HAP-1 (cell line): ENCODE measurements at regions not wholly inside any gene's neighbourhood (a gene's known extent, or its start where the extent isn't known, plus 50 kb on each side); places are given as distances from the start of the nearest gene placed in this dataset.
"Not testable (repeated sequence)": the region's sequence is repeated elsewhere in the genome, so short reads cannot be mapped to it uniquely, and the experiment has no call there.

ENCODE experiments used
- DNase-seq, 2 experiments: peaks; one replicate each; pipeline ENCODE4 v3.0.0-alpha.2; 2016 to 2020; ENCODE audit warnings: low spot score in 2 of 2
- H3K27me3 ChIP-seq: fragments of 250-450 bp; sonication (Bioruptor Pico); 2 replicates; pipeline ENCODE4 v1.5.1; 2020; ENCODE audit warnings: low read depth, mild to moderate bottlenecking, moderate library complexity
- H3K36me3 ChIP-seq: fragments of 250-450 bp; sonication (Bioruptor Pico); replicated peaks from 2 replicates; pipeline ENCODE4 v1.5.1; 2020; ENCODE audit warnings: mild to moderate bottlenecking
- H3K4me1 ChIP-seq: fragments of 250-450 bp; sonication (Bioruptor Pico); 2 replicates; pipeline ENCODE4 v1.5.1; 2020; ENCODE audit warnings: mild to moderate bottlenecking
- H3K4me3 ChIP-seq: fragments of 250-450 bp; sonication (Bioruptor Pico); 2 replicates; pipeline ENCODE4 v1.5.1; 2020; ENCODE audit warnings: mild to moderate bottlenecking, moderate library complexity
- H3K9me3 ChIP-seq: fragments of 250-450 bp; sonication (Bioruptor Pico); 2 replicates; pipeline ENCODE4 v1.5.1; 2020; ENCODE audit warnings: mild to moderate bottlenecking, moderate library complexity
- in situ Hi-C: fragments of 300-500 bp; cut with MboI; formaldehyde crosslinking; loops from 3 replicates; pipeline ENCODE4 v1.14.3; 2020; ENCODE audit warnings: low sequenced_read_pairs, inconsistent platforms, mixed read lengths

- Histone ChIP-seq H3K36me3 (no peaks in the 10 kb centered on the region), H3K27me3 (no peaks in the 10 kb centered on the region), H3K4me1 (no peaks in the 10 kb centered on the region), H3K9me3 (no peaks in the 10 kb centered on the region), H3K4me3 (no peak overlapping the region)
- in situ Hi-C loops: no loop called here
- no peak for DNase-seq
These were observed 122.3 kb upstream of the KIF2A start for GRCh38 chr5:62183727-62184126.

- in situ Hi-C loops: no loop called here
- Histone ChIP-seq H3K36me3 (no peaks in the 10 kb centered on the region), H3K4me1 (no peaks in the 10 kb centered on the region), H3K4me3 (no peak overlapping the region), H3K9me3 (no peaks in the 10 kb centered on the region), H3K27me3 (no peaks in the 10 kb centered on the region)
- no peak for DNase-seq
These were observed 121.6 kb upstream of the KIF2A start for GRCh38 chr5:62184444-62184843.

DNA sequence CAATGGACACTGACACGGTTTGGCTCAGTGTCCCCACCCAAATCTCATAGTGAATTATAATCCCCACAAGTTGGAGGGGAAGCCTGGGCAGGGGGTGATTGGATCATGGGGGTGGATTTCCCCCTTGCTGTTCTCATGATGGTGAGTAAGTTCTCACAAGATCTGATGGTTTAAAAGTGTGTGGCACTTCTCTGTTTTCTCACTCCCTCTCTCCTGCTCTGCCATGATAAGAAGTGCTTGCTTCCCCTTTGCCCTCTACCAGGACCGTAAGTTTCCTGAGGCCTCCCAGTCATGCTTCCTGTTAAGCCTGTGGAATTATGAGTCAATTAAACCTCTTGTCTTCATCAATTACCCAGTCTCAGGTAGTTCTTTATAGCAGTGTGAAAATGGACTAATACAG lies 115.8 kb upstream of the KIF2A start:
- no peak for DNase-seq
- Histone ChIP-seq H3K36me3 (no peaks in the 10 kb centered on the region), H3K4me3 (no peak overlapping the region), H3K27me3 (no peaks in the 10 kb centered on the region), H3K9me3 (no peaks in the 10 kb centered on the region), H3K4me1 (no peaks in the 10 kb centered on the region)
- in situ Hi-C loops: no loop called here

DNA sequence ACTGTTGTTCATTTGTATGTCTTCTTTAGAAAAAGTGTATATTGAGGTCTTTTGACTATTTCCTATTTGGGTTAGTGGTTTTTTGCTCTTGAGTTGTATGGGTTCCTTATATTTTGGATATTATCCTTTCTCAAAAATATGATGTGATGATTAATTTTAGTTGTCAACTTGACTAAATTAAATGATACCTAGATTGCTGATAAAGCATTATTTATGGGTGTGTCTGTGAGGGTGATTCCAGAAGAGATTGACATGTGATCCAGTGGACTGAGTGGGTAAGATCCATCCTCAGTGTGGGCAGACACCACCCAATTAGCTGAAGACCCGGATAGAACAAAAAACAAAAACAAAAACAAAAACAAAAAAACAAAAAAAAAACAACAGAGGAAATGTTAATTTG lies 115.1 kb upstream of the KIF2A start:
- H3K9me3 ChIP-seq: no peaks in the 10 kb centered on the region
- in situ Hi-C loops: no loop called here
- H3K36me3 ChIP-seq: no peaks in the 10 kb centered on the region
- H3K27me3 ChIP-seq: no peaks in the 10 kb centered on the region
- no peak for DNase-seq
- no peaks in the 10 kb centered on the region for H3K4me1 ChIP-seq
- no peak overlapping the region for H3K4me3 ChIP-seq

GRCh38 chr5:62192958-62193357 lies 113.0 kb upstream of the KIF2A start:
- in situ Hi-C loops: no loop called here
- H3K4me3 ChIP-seq: no peak overlapping the region
- no peaks in the 10 kb centered on the region for H3K4me1 ChIP-seq
- H3K9me3 ChIP-seq: no peaks in the 10 kb centered on the region
- no peak for DNase-seq
- H3K27me3 ChIP-seq: no peaks in the 10 kb centered on the region
- no peaks in the 10 kb centered on the region for H3K36me3 ChIP-seq

- H3K9me3 ChIP-seq, DNase-seq, H3K4me1 ChIP-seq, H3K36me3 ChIP-seq, H3K4me3 ChIP-seq, in situ Hi-C loops, H3K27me3 ChIP-seq: not testable (repeated sequence)
These were observed 109.5 kb upstream of the KIF2A start for GRCh38 chr5:62196532-62196931.

- H3K36me3 ChIP-seq: no peaks in the 10 kb centered on the region
- no peak for DNase-seq
- no peaks in the 10 kb centered on the region for H3K4me1 ChIP-seq
- H3K27me3 ChIP-seq: no peaks in the 10 kb centered on the region
- no peak overlapping the region for H3K4me3 ChIP-seq
- in situ Hi-C loops: no loop called here
- H3K9me3 ChIP-seq: no peaks in the 10 kb centered on the region
These were observed 108.3 kb upstream of the KIF2A start for GRCh38 chr5:62197697-62198096.

GRCh38 chr5:62198421-62198820 lies 107.6 kb upstream of the KIF2A start:
- in situ Hi-C loops: no loop called here
- H3K9me3 ChIP-seq: no peaks in the 10 kb centered on the region
- no peaks in the 10 kb centered on the region for H3K4me1 ChIP-seq
- H3K36me3 ChIP-seq: no peaks in the 10 kb centered on the region
- no peaks in the 10 kb centered on the region for H3K27me3 ChIP-seq
- no peak for DNase-seq
- no peak overlapping the region for H3K4me3 ChIP-seq

- Histone ChIP-seq H3K27me3 (no peaks in the 10 kb centered on the region), H3K4me3 (no peak overlapping the region), H3K9me3 (no peaks in the 10 kb centered on the region), H3K36me3 (no peaks in the 10 kb centered on the region), H3K4me1 (no peaks in the 10 kb centered on the region)
- in situ Hi-C loops: no loop called here
- DNase-seq: no peak
These were observed 106.0 kb upstream of the KIF2A start for GRCh38 chr5:62199792-62200716.

DNA sequence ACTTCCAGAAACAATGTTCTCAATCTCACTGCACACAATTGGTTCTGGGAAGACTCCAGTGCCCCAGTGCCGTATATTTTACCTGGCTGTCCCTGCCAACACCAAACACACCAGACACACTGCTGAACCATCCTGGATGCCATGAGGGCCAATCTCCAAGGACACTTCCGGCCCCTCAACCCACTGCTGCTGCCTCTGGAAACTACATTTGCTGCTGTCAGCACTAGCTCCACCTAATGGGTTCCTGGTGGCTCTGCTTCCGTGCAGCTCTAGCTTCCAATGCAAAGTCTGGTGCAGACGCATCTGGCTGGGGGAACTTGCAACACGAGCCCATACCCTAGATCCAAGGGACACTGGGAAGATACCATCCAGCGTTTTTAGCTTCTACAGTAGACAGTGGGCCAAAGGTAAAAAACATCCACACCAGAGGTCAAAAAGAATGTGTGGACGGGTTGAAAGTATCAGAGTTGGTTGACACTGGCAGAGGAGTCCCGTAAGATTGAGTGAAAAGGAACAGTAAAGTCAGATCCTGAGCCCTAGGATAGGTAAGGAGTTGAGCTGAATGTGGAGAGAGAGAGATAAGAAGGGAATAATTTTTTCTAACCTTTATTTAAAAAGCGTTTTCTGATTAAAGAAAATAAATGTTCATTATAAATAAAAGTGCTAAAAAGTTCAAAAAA lies 99.7 kb upstream of the KIF2A start:
- H3K36me3 ChIP-seq: no peaks in the 10 kb centered on the region
- no peaks in the 10 kb centered on the region for H3K9me3 ChIP-seq
- DNase-seq: peak in 1 of 2 experiments; percentile 40
- no peaks in the 10 kb centered on the region for H3K4me1 ChIP-seq
- in situ Hi-C loops: no loop called here
- no peaks in the 10 kb centered on the region for H3K27me3 ChIP-seq
- H3K4me3 ChIP-seq: no peak overlapping the region

DNA sequence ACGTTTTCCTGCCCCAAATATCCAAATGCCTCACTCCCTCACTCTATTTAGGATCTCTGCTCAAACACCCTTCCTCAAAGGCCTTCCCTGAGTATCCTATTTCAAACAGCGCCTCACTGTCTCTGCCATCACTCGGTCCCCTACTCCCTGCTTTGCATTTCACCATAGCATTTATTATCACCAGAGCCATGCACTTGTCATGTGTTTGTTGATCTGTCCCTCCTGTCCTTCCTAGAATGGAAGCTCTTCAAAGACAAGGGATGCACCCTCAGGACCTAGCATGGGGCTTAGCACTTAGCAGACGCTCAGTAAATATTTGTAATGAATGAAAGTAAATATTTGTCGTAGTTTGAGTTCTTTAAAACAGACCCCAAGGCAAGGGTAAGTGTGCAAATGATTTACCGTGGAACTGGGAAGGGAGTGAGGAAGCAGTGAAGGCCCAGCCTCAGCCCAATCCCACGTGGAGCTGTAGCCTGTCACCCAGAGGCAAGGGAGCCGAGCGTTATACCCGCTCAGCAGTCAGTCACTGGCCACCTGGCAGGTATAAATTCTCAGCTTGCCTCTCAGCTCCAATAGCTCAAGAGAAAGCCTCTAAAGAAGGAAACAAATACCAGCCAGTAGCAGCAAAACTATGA lies 97.7 kb upstream of the KIF2A start:
- no peaks in the 10 kb centered on the region for H3K27me3 ChIP-seq
- no peak overlapping the region for H3K4me3 ChIP-seq
- DNase-seq: no peak
- H3K9me3 ChIP-seq: no peaks in the 10 kb centered on the region
- no peaks in the 10 kb centered on the region for H3K36me3 ChIP-seq
- H3K4me1 ChIP-seq: no peaks in the 10 kb centered on the region
- in situ Hi-C loops: no loop called here

DNA sequence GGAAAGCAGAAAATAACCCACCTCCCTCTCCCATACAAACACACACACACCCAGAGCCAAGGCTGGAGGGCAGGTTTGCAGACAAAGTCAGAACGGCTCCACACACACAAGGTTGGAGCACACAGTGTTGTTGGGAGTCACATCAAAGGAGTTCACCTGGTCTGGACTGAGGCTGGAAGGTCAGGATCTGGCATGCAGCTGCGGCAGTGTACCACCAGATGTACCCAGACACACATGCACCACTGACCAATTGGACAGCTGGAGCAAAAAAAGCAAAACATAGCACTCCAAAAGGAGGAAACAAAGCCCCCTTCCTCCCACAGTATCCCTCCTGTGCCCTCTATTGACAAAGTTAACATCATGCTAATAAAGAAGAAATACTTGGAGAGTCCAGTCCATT lies 94.6 kb upstream of the KIF2A start:
- Histone ChIP-seq H3K27me3 (peaks cover 3% of the 10 kb centered on the region; the same call in 1 of the 2 replicates), H3K4me3 (no peak overlapping the region), H3K4me1 (no peaks in the 10 kb centered on the region), H3K9me3 (no peaks in the 10 kb centered on the region), H3K36me3 (no peaks in the 10 kb centered on the region)
- in situ Hi-C loops: no loop called here
- DNase-seq: no peak

DNA sequence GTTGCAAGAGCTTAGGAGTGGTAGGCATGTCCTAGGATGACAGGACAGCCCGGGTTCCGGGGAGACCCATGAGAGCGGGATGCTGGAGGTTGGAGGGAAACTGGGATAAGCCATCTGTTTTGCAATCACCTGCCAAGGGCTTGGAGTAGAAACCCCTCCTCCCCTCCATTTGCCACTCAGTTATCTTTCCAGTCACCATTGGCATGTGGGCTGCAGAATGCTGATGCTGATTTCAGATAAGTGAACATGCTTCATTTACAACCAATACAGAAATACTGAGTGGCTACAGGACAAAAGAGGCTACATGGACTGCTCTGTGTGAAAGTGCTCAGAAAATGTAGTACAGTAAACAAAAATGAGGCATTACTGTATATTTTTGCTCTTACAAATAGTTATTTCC lies 93.4 kb upstream of the KIF2A start:
- Histone ChIP-seq H3K9me3 (no peaks in the 10 kb centered on the region), H3K27me3 (peaks cover 3% of the 10 kb centered on the region; the same call in 1 of the 2 replicates), H3K36me3 (no peaks in the 10 kb centered on the region), H3K4me3 (no peak overlapping the region), H3K4me1 (no peaks in the 10 kb centered on the region)
- DNase-seq: no peak
- in situ Hi-C loops: no loop called here

- in situ Hi-C loops: no loop called here
- Histone ChIP-seq H3K4me1 (no peaks in the 10 kb centered on the region), H3K36me3 (no peaks in the 10 kb centered on the region), H3K9me3 (no peaks in the 10 kb centered on the region), H3K27me3 (peaks cover 3% of the 10 kb centered on the region; the same call in 1 of the 2 replicates), H3K4me3 (no peak overlapping the region)
- no peak for DNase-seq
These were observed 91.3 kb upstream of the KIF2A start for GRCh38 chr5:62214701-62215100.
